ENCODE measurements at regions not wholly inside any gene's neighbourhood (a gene's known extent, or its start where the extent isn't known, plus 50 kb on each side); places are given as distances from the start of the nearest gene placed in this dataset.

- FAIRE-seq: no peak
- Histone ChIP-seq H3K4me1 (replicated peaks in 1 of 2; ENCODE audit: control insufficient read depth in 2 of 2, insufficient read depth in 2 of 2, low read length in 2 of 2) (peaks cover 0 to 8% of the 10 kb centered on the region in 2 experiments; a peak in 1 of 5 replicates), H3K27me3 (ENCODE audit: control insufficient read depth in 2 of 2, insufficient read depth in 2 of 2, low read length in 2 of 2) (peaks cover 11 to 36% of the 10 kb centered on the region in 2 experiments), H2AFZ (ENCODE audit: low read depth, low read length) (no peak overlapping the region), H3K36me3 (ENCODE audit: control insufficient read depth, insufficient read depth, low read length) (no peaks in the 10 kb centered on the region), H3K9ac (ENCODE audit: insufficient read depth in 1 of 2, low read depth in 2 of 2, low read length in 2 of 2) (no peak overlapping the region), H3K9me3 (replicated peaks; ENCODE audit: control insufficient read depth, insufficient read depth, low read depth, low read length) (peaks cover 7% of the 10 kb centered on the region), H3K79me2 (ENCODE audit: control insufficient read depth, insufficient read depth, low read length) (no peaks in the 10 kb centered on the region), H3K4me3 (no peak overlapping the region), H3K9me1 (ENCODE audit: control insufficient read depth, insufficient read depth, low read length) (no peaks in the 10 kb centered on the region), H3K27ac (ENCODE audit: extremely low read depth, low read depth, low read length) (no peak overlapping the region), H4K20me1 (replicated peaks; ENCODE audit: control insufficient read depth, insufficient read depth, low read length) (no peaks in the 10 kb centered on the region), H3K4me2 (ENCODE audit: insufficient read depth, low read length) (no peak overlapping the region)
- POLR2A ChIA-PET: interaction anchor here (1.1 kb wide), 1 partner anchor 10 kb away, joined by 3 read pairs; no protein-coding TSS in a partner anchor
- intact Hi-C loops (cut with micrococcal nuclease) (no loop called here), in situ Hi-C loops (cut with MboI) (no loop called here)
- CTCF ChIA-PET (ENCODE audit: low intra/inter-chr PET ratio): no interaction called here
- DNase-seq (ENCODE audit: extremely low read depth in 1 of 4, low spot score in 3 of 4): no peak
- ATAC-seq: no peak
- 1% methylated on average over 6 of the region's 6 CpGs for WGBS (ENCODE audit: insufficient coverage, low coverage, missing lambda C conversion rate)
- BruUV-seq (replicated peaks): no TSS peak
- TF ChIP-seq EZH2 (IDR thresholded peaks at IDR 0.05; ENCODE audit: borderline replicate concordance, low read depth, low read length) (no peak), ELK3 (CRISPR knock-in tag; IDR thresholded peaks at IDR 0.05) (no peak), ZBTB8A (IDR thresholded peaks at IDR 0.05; ENCODE audit: partially characterized antibody) (no peak), MIER1 (IDR thresholded peaks at IDR 0.05; ENCODE audit: low read depth) (no peak), MECOM (CRISPR knock-in tag; IDR thresholded peaks at IDR 0.05) (no peak), NFIC (IDR thresholded peaks at IDR 0.05) (no peak), ZFPM2 (CRISPR knock-in tag; IDR thresholded peaks at IDR 0.05) (no peak), CAMTA2 (CRISPR knock-in tag; conservative IDR thresholded peaks at IDR 0.05) (no peak), ZNF24 (IDR thresholded peaks at IDR 0.05) (no peak), SOX6 (IDR thresholded peaks at IDR 0.05) (no peak), LEF1 (IDR thresholded peaks at IDR 0.05) (no peak), ELF4 (CRISPR knock-in tag; IDR thresholded peaks at IDR 0.05) (no peak), AFF4 (CRISPR knock-in tag; IDR thresholded peaks at IDR 0.05) (no peak), GTF3C2 (IDR thresholded peaks at IDR 0.05; ENCODE audit: borderline replicate concordance, extremely low read depth, insufficient read length) (no peak)
These were observed 142.4 kb upstream of the ERCC6L2 start for GRCh38 chr9:95732802-95733688.

Data from K562 (cell line).